ENCODE measurements at regions not wholly inside any gene's neighbourhood (a gene's known extent, or its start where the extent isn't known, plus 50 kb on each side); places are given as distances from the start of the nearest gene placed in this dataset.

DNA sequence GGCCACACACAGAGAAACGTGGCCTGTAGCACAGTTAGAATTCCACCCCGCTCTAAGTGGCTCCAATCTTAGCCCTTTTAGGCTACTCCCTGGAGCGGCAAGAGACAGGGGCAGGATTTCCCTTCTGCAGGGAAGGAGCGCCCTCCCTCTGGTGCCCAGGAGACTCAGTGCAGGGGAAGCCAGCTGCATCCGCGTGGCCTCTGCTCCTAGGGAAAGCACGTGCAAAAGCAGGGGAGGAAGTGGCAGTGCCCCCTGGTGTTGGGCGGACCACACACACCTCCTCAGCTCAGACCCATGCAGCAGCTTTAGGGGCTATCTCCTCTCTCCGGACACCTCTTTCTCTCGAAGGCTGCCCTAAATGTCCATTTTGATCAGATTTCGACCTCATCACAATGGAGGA lies 50.0 kb downstream of the SPRING1 start:
- DNase-seq (ENCODE audit: extremely low read depth, low read depth), result no peak
- TF ChIP-seq, protein P1, sequence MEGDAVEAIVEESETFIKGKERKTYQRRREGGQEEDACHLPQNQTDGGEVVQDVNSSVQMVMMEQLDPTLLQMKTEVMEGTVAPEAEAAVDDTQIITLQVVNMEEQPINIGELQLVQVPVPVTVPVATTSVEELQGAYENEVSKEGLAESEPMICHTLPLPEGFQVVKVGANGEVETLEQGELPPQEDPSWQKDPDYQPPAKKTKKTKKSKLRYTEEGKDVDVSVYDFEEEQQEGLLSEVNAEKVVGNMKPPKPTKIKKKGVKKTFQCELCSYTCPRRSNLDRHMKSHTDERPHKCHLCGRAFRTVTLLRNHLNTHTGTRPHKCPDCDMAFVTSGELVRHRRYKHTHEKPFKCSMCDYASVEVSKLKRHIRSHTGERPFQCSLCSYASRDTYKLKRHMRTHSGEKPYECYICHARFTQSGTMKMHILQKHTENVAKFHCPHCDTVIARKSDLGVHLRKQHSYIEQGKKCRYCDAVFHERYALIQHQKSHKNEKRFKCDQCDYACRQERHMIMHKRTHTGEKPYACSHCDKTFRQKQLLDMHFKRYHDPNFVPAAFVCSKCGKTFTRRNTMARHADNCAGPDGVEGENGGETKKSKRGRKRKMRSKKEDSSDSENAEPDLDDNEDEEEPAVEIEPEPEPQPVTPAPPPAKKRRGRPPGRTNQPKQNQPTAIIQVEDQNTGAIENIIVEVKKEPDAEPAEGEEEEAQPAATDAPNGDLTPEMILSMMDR (IDR thresholded peaks at IDR 0.05; ENCODE audit: low read depth, low read length), result peak; percentile 28

DNA sequence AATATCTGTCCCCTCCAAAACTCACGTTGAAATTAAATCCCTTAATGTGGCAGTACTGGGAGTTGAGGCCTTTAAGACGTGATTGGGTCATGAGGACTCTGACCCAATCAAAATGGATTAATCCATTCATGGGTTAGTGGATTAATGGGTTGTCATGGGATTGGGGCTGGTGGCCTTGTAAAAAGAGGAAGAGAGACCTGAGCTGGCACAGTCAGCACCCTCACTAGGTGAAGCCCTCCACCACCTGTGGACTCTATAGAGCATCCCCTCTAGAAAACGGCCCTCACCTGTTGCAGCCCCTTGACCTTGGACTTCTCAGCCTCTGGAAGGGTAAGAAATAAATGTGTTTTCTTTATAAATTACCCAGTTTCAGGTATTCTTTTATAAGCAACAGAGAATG lies 53.0 kb downstream of the SPRING1 start:
- no peak for DNase-seq (ENCODE audit: extremely low read depth, low read depth)
- TF ChIP-seq, protein P1 (IDR thresholded peaks at IDR 0.05; ENCODE audit: low read depth, low read length), result no peak

DNA sequence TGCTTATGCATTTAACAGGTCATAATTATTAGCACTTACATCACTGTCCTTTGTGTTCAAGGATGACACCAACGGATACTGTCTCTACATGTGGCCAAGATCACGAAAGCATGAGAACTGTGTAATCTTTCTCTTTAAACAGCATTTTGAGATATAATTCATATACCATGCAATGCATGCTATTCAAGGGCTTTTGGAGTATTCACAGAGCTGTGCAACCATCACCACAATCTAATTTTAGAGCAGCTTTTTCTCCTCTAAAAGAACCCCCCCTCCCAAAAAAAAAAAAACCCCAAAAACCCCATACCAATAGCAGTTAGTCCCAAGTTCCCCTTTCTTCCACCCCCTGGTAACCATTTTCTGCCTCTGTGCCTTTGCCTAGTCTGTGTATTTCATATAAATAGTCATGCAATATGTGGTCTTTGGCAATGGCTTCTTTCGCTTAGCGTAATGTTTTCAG lies 60.6 kb downstream of the SPRING1 start:
- DNase-seq (ENCODE audit: extremely low read depth, low read depth), result no peak
- TF ChIP-seq, protein P1 (IDR thresholded peaks at IDR 0.05; ENCODE audit: low read depth, low read length), result no peak

DNA sequence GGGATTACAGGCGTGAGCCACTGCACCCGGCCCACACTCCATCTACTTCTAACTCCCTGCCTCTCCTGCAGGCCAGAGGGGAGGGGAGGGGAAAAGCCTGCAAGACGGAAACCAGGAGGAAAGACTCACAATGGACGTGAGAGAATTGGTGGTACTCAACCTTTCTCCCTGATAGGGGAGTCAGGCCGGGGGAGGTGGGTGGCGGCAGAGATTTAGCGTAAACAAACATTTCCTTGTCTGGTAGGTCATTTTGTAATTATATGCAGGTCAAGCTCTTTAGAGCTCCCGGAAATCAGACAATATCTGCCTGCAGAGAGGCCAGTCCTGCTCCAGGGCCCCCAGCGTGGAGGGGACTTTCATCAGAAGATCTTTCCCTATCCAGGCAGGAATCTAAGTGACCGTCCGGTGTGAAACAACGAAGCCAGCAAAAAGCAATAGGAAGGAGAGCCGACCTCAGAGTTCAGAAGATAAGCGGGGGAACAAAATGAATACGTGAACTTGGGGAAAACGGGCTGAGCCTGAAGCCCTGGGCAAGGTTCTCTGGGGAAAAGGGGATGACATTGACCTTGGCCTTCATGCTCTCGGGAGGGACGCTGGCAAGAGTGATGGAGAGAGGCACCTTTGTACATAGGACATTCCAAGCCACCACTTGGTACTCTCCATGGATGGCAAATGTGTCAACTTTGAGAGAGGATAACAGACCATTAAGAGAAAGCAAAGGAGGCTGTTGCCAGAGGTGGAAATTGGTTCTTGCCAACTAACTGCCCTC lies 62.3 kb downstream of the SPRING1 start:
- DNase-seq (ENCODE audit: extremely low read depth, low read depth), result no peak
- TF ChIP-seq, protein P1 (IDR thresholded peaks at IDR 0.05; ENCODE audit: low read depth, low read length), result no peak

DNA sequence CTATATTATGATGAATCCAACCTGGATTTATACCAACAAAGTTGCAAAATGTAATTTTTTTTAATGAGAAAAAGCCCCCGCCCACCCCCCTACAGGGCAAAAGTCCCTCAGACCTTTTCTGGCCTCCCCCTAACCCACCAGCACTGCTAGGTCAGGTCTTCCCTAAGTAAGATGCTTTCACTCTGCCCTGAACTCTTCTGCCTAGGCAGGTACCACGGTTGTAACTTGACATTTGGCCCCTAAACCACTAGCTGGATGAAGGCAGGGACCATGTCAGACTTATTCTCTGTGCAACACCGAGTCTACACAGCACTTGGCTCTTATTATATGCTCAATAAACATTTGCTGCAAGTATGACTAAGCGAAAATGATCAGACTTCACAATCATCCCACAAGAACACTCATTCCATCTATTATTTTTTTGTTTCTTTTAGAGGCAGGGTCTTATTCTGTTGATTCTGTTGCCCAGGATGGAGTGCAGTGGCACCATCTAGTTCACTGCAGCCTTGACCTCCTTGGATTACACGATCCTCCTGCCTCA lies 63.2 kb downstream of the SPRING1 start:
- TF ChIP-seq, protein P1 (IDR thresholded peaks at IDR 0.05; ENCODE audit: low read depth, low read length), result no peak
- DNase-seq (ENCODE audit: extremely low read depth, low read depth), result no peak

DNA sequence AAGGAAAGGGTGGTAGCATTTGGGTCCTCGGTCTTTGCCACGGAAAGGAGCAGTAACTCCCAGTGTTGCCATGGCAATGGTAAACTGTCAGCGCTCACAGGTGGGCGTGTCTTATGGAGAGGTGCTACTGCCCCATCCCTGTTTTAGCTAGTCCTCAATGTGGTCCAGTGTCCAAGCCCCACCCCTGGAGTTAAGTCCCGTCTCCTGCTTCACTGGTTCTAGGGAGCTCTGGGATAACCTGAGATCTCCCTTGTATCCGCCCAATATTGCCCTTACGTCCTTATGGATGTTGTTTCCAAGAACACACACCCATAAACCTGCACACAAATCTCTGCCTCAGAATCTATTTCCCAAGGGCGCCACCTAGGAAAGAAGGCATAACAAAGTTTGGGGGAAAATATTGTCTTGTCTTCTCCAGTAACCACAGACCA lies 64.2 kb downstream of the SPRING1 start:
- DNase-seq (ENCODE audit: extremely low read depth, low read depth), result no peak
- TF ChIP-seq, protein P1 (IDR thresholded peaks at IDR 0.05; ENCODE audit: low read depth, low read length), result no peak; the same call in 1 of the 2 replicates

DNA sequence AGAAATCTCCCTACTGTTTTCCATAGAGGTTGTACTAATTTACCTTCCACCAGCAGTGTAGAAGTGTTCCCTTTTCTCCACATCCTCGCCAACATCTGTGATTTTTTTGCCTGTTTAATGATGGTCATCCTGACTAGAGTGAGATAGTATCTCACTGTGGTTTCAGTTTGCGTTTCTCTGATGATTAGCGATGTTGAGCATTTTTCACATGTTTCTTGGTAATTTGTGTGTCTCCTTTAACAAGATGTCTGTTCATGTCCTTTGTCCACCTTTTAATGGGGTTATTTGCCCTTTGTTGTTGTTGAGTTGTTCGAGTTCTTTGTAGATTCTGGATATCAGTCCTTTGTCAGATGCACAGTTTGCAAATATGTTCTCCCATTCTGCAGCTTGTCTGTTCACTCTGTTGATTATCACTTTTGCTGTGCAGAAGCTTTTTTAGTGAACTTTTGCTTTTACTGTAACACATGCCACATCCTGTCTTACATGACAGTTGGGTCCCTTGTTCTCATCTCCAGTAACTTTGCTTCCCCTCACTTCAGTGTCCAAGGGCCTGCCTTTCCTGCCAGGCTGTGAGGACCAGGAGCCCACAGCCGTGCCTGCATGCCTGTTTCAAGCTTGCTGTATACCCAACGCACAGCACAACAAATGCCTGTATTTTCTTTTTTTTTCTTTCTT lies 64.9 kb downstream of the SPRING1 start:
- DNase-seq (ENCODE audit: extremely low read depth, low read depth), result no peak
- TF ChIP-seq, protein P1 (IDR thresholded peaks at IDR 0.05; ENCODE audit: low read depth, low read length), result no peak
